SK-N-SH treated with all-trans-retinoic acid at 6 μM for 48 hours (cell line): ENCODE measurements at regions not wholly inside any gene's neighbourhood (a gene's known extent, or its start where the extent isn't known, plus 50 kb on each side); places are given as distances from the start of the nearest gene placed in this dataset.

Source experiments
- ATAC-seq: fragments of 200-7000 bp; cut with Tn5 transposase; 3 replicates; pipeline ENCODE4 v1.9.1; 2020; ENCODE audit warnings: mild to moderate bottlenecking, moderate library complexity
- ARNTL ChIP-seq: fragments of 450-650 bp; formaldehyde crosslinking; IDR thresholded peaks from 2 replicates; pipeline ENCODE4 v1.5.0; 2020; ENCODE audit warnings: low read depth, mild to moderate bottlenecking, moderate library complexity, borderline replicate concordance
- BACH2 ChIP-seq: fragments of 250-450 bp; sonication (Bioruptor Pico); IDR thresholded peaks from 2 replicates; pipeline ENCODE4 v1.9.0; 2021; ENCODE audit warnings: mild to moderate bottlenecking, borderline replicate concordance
- CSDC2 ChIP-seq: fragments of 250-450 bp; sonication (Bioruptor Pico); IDR thresholded peaks from 2 replicates; pipeline ENCODE4 v1.5.0; 2020; ENCODE audit warnings: mild to moderate bottlenecking, moderate library complexity
- CSRNP3 ChIP-seq: fragments of 250-450 bp; sonication (Bioruptor Pico); IDR thresholded peaks from 2 replicates; pipeline ENCODE4 v1.5.1; 2021; ENCODE audit warnings: mild to moderate bottlenecking, moderate library complexity
- ESRRG ChIP-seq: fragments of 250-450 bp; sonication (Bioruptor Pico); IDR thresholded peaks from 2 replicates; pipeline ENCODE4 v1.6.1; 2021; ENCODE audit warnings: mild to moderate bottlenecking
- GLIS3 ChIP-seq: fragments of 250-450 bp; sonication (Bioruptor Pico); IDR thresholded peaks from 2 replicates; pipeline ENCODE4 v1.5.0; 2020; ENCODE audit warnings: mild to moderate bottlenecking, moderate library complexity
- ISL1 ChIP-seq: fragments of 250-450 bp; sonication (Bioruptor Pico); IDR thresholded peaks from 2 replicates; pipeline ENCODE4 v2.1.2; 2022; ENCODE audit warnings: mild to moderate bottlenecking, moderate library complexity
- OSR1 ChIP-seq: fragments of 250-450 bp; sonication (Bioruptor Pico); IDR thresholded peaks from 2 replicates; pipeline ENCODE4 v1.8.0; 2022; ENCODE audit warnings: moderate library complexity, mild to moderate bottlenecking, inconsistent platforms
- PATZ1 ChIP-seq: fragments of 250-450 bp; sonication (Bioruptor Pico); IDR thresholded peaks from 2 replicates; pipeline ENCODE4 v1.8.0; 2020; ENCODE audit warnings: mild to moderate bottlenecking, moderate library complexity, borderline replicate concordance
- PPARA ChIP-seq: fragments of 250-450 bp; sonication (Bioruptor Pico); IDR thresholded peaks from 2 replicates; pipeline ENCODE4 v1.5.0; 2020; ENCODE audit warnings: mild to moderate bottlenecking, borderline replicate concordance
- RARB ChIP-seq: fragments of 250-450 bp; sonication (Bioruptor Pico); IDR thresholded peaks from 2 replicates; pipeline ENCODE4 v1.8.0; 2021; ENCODE audit warnings: mild to moderate bottlenecking, moderate library complexity
- SNAI2 ChIP-seq: fragments of 250-450 bp; sonication (Bioruptor Pico); IDR thresholded peaks from 2 replicates; pipeline ENCODE4 v1.5.0; 2020; ENCODE audit warnings: mild to moderate bottlenecking, moderate library complexity
- TCF4 ChIP-seq: fragments of 250-450 bp; sonication (Bioruptor Pico); IDR thresholded peaks from 2 replicates; pipeline ENCODE4 v1.8.0; 2021; ENCODE audit warnings: mild to moderate bottlenecking, moderate library complexity, borderline replicate concordance
- TOX ChIP-seq: fragments of 250-450 bp; sonication (Bioruptor Pico); IDR thresholded peaks from 2 replicates; pipeline ENCODE4 v1.8.0; 2021; ENCODE audit warnings: mild to moderate bottlenecking, moderate library complexity, borderline replicate concordance
- TSHZ2 ChIP-seq: fragments of 250-450 bp; sonication (Bioruptor Pico); IDR thresholded peaks from 2 replicates; pipeline ENCODE4 v1.5.0; 2020; ENCODE audit warnings: mild to moderate bottlenecking, moderate library complexity
- ZC3H10 ChIP-seq: fragments of 250-450 bp; sonication (Bioruptor Pico); IDR thresholded peaks from 2 replicates; pipeline ENCODE4 v1.5.1; 2021; ENCODE audit warnings: mild to moderate bottlenecking, moderate library complexity
- ZFP30 ChIP-seq: fragments of 450-650 bp; formaldehyde crosslinking; IDR thresholded peaks from 2 replicates; pipeline ENCODE4 v1.5.0; 2022; ENCODE audit warnings: mild to moderate bottlenecking, moderate library complexity
- ZNF565 ChIP-seq: fragments of 450-650 bp; formaldehyde crosslinking; conservative IDR thresholded peaks from 2 replicates; pipeline ENCODE4 v1.5.0; 2020; ENCODE audit warnings: low read depth, mild to moderate bottlenecking, moderate library complexity
- ZNF70 ChIP-seq: fragments of 450-650 bp; formaldehyde crosslinking; IDR thresholded peaks from 2 replicates; pipeline ENCODE4 v1.5.0; 2020; ENCODE audit warnings: mild to moderate bottlenecking, moderate library complexity
- ZNF8 ChIP-seq: fragments of 450-650 bp; formaldehyde crosslinking; IDR thresholded peaks from 2 replicates; pipeline ENCODE4 v1.5.0; 2020; ENCODE audit warnings: mild to moderate bottlenecking, moderate library complexity
- TF ChIP-seq, protein P1 (sequence below): fragments of 250-450 bp; sonication (Bioruptor Pico); IDR thresholded peaks from 2 replicates; pipeline ENCODE4 v1.5.1; 2020; ENCODE audit warnings: low read depth, mild to moderate bottlenecking, moderate library complexity
- TF ChIP-seq, protein P2 (sequence below): fragments of 250-450 bp; sonication (Bioruptor Pico); IDR thresholded peaks from 2 replicates; pipeline ENCODE4 v1.8.0; 2021; ENCODE audit warnings: low read depth, mild to moderate bottlenecking, moderate library complexity, borderline replicate concordance

- ATAC-seq: no peak
- no peak for TF ChIP-seq PATZ1 (CRISPR knock-in tag)
- TF ChIP-seq, protein P1, sequence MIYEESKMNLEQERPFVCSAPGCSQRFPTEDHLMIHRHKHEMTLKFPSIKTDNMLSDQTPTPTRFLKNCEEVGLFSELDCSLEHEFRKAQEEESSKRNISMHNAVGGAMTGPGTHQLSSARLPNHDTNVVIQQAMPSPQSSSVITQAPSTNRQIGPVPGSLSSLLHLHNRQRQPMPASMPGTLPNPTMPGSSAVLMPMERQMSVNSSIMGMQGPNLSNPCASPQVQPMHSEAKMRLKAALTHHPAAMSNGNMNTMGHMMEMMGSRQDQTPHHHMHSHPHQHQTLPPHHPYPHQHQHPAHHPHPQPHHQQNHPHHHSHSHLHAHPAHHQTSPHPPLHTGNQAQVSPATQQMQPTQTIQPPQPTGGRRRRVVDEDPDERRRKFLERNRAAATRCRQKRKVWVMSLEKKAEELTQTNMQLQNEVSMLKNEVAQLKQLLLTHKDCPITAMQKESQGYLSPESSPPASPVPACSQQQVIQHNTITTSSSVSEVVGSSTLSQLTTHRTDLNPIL (CRISPR knock-in tag): no peak
- no peak for TF ChIP-seq ESRRG (CRISPR knock-in tag)
- TF ChIP-seq ZNF70 (CRISPR knock-in tag): no peak
- no peak for TF ChIP-seq BACH2 (CRISPR knock-in tag)
- no peak for TF ChIP-seq TOX (CRISPR knock-in tag)
- TF ChIP-seq ZFP30 (CRISPR knock-in tag): no peak
- TF ChIP-seq SNAI2 (CRISPR knock-in tag): no peak
- no peak for TF ChIP-seq CSRNP3 (CRISPR knock-in tag)
- TF ChIP-seq ISL1 (CRISPR knock-in tag): no peak
- no peak for TF ChIP-seq TCF4 (CRISPR knock-in tag)
- no peak for TF ChIP-seq RARB (CRISPR knock-in tag)
- TF ChIP-seq ZC3H10 (CRISPR knock-in tag): no peak
- no peak for TF ChIP-seq ZNF565 (CRISPR knock-in tag)
- TF ChIP-seq CSDC2 (CRISPR knock-in tag): no peak
- no peak for TF ChIP-seq ARNTL (CRISPR knock-in tag)
These were observed 115.1 kb downstream of the ESM1 start for GRCh38 chr5:54870271-54870670.

- no peak for ATAC-seq
- TF ChIP-seq GLIS3: no peak
- TF ChIP-seq ISL1 (CRISPR knock-in tag): no peak
- no peak for TF ChIP-seq OSR1
- TF ChIP-seq, protein P2, sequence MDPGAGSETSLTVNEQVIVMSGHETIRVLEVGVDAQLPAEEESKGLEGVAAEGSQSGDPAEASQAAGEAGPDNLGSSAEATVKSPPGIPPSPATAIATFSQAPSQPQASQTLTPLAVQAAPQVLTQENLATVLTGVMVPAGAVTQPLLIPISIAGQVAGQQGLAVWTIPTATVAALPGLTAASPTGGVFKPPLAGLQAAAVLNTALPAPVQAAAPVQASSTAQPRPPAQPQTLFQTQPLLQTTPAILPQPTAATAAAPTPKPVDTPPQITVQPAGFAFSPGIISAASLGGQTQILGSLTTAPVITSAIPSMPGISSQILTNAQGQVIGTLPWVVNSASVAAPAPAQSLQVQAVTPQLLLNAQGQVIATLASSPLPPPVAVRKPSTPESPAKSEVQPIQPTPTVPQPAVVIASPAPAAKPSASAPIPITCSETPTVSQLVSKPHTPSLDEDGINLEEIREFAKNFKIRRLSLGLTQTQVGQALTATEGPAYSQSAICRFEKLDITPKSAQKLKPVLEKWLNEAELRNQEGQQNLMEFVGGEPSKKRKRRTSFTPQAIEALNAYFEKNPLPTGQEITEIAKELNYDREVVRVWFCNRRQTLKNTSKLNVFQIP (CRISPR knock-in tag): no peak
- no peak for TF ChIP-seq PATZ1 (CRISPR knock-in tag)
- TF ChIP-seq ZNF565 (CRISPR knock-in tag): no peak
- no peak for TF ChIP-seq ZNF70 (CRISPR knock-in tag)
- no peak for TF ChIP-seq TSHZ2 (CRISPR knock-in tag)
- TF ChIP-seq SNAI2 (CRISPR knock-in tag): no peak
- TF ChIP-seq TOX (CRISPR knock-in tag): no peak
- TF ChIP-seq RARB (CRISPR knock-in tag): no peak
- TF ChIP-seq ZFP30 (CRISPR knock-in tag): no peak
- no peak for TF ChIP-seq ZNF8
- TF ChIP-seq, protein P1 (CRISPR knock-in tag): no peak
- no peak for TF ChIP-seq PPARA (CRISPR knock-in tag)
- no peak for TF ChIP-seq ESRRG (CRISPR knock-in tag)
These were observed 115.7 kb downstream of the ESM1 start for GRCh38 chr5:54869691-54870090.
